GM18907 (cell line): ENCODE measurements at regions not wholly inside any gene's neighbourhood (a gene's known extent, or its start where the extent isn't known, plus 50 kb on each side); places are given as distances from the start of the nearest gene placed in this dataset.
"Not testable (repeated sequence)": the region's sequence is repeated elsewhere in the genome, so short reads cannot be mapped to it uniquely, and the experiment has no call there.

Experiments
- ATAC-seq: cut with Tn5 transposase; IDR thresholded peaks from one replicate; pipeline ENCODE4 v1.9.1; 2021; ENCODE audit warnings: mild to moderate bottlenecking, moderate library complexity; ENCODE audit not compliant: unreplicated experiment

DNA sequence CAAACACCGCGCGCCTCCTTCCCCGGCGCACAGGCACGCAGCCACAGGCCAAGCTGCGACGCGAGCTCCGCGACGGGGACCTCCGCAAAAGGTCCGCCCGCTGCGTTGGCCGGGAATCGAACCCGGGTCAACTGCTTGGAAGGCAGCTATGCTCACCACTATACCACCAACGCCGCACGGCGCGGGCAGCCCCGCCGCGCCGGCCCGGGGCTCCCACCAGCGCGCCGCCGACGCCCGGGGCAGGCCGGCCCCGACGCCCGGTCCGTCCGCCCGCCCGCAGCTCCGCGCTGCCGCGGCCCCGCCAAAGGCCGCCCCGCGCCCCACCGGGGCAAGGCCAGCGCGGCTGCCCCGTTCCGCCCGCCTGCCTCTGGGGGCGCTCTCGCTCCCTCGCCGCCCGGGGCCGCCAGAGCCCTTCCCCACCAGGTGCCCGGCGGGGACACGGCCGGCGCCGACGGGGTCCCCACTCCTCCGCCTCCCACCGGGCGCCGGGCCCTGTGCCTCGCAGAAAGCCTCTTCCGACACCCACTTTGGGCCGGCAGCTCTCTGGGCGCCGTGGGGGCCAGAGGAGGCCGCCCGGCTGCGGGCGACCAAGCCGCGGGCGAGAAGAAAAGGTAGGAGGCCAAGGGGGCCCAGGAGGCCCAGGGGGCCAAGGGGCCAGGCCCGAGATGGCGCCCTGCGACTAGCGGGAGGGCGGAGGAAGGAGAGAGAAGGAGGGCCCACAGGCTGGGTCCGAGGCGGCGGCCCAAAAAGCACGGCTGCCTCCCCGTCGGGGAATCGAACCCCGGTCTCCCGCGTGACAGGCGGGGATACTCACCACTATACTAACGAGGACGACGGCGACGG, 50.2 kb upstream of the FCGR2A start:
- ATAC-seq, result peak; percentile 31

DNA sequence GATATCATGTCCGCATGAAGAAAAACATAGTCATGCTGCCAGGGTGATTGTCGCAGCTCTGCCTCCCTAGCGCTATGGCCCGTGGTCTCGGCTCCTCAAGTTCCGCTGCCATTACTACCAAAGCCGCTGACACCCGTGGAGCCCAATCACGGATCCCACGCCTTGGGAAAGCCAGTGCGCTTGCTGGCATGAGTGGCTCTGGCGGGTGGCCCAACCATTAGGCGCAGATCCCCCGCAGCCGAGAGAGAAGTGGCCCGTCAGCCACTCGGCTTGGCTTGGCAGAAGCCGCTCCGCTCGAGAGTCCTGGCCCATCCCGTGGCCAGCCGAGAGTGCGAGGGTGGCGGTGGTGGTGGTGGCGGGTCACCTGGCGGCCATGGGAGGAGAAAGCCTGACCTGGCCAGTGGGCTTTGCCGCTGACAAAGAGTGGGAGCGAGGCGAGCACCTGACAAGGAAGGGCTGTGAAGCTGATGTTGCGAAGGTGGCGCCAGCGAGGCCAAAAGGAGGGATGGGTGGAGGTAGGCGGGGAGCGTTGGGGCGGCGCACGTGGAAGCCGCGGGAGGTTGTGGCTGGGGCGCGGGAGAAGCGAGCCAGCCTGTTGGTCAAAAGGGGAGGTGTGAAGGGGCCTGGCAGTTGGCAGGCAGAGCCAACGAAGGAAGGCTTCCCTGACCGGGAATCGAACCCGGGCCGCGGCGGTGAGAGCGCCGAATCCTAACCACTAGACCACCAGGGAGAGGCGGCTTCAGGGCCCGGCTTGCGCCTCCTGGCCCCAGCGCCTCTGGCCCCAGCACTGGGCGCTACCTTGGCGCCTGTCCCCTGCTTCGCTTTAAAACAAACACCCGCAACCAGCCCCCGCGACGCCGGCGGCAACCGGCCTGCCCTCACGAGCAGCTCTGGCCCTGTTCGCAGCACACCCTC, 51.0 kb upstream of the FCGR2A start:
- ATAC-seq, result peak; percentile 66

DNA sequence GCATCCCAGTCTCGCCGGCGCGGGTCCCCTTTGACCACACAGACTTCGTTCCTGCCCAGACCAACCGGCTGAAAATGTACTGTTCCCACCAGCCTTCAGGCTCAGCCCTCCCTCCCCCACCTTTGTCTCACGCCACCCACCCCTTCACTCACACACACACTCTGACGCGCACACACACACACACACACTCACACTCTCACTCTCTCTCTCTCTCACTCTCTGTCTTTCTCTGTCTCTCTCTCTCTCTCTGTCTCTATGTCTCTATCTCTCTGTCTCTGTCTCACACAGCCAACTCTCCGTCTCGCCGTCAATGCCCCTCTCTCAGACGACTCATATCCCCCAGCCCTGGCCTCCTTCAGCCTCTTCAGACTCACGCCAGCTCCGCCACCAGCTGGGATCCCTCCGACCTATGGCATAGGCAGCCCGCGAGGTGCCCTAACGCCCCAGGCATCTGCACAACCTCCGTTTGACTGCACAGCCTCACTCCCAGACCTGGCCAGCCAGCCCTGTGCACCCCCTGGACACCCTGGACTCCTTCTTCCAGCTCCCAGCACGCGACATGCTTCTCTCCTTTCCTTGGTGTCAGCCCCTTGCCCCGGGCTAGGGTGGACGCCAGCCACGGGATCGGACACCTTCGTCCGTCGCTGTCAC, 53.4 kb upstream of the FCGR2A start:
- ATAC-seq, result not testable (repeated sequence)

DNA sequence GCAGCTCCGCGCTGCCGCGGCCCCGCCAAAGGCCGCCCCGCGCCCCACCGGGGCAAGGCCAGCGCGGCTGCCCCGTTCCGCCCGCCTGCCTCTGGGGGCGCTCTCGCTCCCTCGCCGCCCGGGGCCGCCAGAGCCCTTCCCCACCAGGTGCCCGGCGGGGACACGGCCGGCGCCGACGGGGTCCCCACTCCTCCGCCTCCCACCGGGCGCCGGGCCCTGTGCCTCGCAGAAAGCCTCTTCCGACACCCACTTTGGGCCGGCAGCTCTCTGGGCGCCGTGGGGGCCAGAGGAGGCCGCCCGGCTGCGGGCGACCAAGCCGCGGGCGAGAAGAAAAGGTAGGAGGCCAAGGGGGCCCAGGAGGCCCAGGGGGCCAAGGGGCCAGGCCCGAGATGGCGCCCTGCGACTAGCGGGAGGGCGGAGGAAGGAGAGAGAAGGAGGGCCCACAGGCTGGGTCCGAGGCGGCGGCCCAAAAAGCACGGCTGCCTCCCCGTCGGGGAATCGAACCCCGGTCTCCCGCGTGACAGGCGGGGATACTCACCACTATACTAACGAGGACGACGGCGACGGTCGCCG, 57.4 kb upstream of the FCGR2A start:
- peak; percentile 24 for ATAC-seq

DNA sequence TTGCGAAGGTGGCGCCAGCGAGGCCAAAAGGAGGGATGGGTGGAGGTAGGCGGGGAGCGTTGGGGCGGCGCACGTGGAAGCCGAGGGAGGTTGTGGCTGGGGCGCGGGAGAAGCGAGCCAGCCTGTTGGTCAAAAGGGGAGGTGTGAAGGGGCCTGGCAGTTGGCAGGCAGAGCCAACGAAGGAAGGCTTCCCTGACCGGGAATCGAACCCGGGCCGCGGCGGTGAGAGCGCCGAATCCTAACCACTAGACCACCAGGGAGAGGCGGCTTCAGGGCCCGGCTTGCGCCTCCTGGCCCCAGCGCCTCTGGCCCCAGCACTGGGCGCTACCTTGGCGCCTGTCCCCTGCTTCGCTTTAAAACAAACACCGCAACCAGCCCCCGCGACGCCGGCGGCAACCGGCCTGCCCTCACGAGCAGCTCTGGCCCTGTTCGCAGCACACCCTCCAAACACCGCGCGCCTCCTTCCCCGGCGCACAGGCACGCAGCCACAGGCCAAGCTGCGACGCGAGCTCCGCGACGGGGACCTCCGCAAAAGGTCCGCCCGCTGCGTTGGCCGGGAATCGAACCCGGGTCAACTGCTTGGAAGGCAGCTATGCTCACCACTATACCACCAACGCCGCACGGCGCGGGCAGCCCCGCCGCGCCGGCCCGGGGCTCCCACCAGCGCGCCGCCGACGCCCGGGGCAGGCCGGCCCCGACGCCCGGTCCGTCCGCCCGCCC, 58.1 kb upstream of the FCGR2A start:
- peak; percentile 67 for ATAC-seq

DNA sequence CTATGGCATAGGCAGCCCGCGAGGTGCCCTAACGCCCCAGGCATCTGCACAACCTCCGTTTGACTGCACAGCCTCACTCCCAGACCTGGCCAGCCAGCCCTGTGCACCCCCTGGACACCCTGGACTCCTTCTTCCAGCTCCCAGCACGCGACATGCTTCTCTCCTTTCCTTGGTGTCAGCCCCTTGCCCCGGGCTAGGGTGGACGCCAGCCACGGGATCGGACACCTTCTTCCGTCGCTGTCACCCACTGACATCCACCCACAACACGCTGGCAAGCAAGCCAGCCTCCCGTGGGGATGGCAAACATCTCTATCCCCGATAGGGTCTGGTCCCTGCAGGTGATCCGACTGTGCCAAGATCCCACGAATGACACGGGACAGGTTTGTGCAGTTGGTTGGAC, 60.5 kb upstream of the FCGR2A start:
- ATAC-seq, result not testable (repeated sequence)

DNA sequence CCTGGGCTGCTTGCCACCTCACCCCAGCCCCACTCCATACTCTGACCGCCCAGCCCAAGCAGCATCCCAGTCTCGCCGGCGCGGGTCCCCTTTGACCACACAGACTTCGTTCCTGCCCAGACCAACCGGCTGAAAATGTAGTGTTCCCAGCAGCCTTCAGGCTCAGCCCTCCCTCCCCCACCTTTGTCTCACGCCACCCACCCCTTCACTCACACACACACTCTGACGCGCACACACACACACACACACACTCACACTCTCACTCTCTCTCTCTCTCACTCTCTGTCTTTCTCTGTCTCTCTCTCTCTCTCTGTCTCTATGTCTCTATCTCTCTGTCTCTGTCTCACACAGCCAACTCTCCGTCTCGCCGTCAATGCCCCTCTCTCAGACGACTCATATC, 61.0 kb upstream of the FCGR2A start:
- not testable (repeated sequence) for ATAC-seq

DNA sequence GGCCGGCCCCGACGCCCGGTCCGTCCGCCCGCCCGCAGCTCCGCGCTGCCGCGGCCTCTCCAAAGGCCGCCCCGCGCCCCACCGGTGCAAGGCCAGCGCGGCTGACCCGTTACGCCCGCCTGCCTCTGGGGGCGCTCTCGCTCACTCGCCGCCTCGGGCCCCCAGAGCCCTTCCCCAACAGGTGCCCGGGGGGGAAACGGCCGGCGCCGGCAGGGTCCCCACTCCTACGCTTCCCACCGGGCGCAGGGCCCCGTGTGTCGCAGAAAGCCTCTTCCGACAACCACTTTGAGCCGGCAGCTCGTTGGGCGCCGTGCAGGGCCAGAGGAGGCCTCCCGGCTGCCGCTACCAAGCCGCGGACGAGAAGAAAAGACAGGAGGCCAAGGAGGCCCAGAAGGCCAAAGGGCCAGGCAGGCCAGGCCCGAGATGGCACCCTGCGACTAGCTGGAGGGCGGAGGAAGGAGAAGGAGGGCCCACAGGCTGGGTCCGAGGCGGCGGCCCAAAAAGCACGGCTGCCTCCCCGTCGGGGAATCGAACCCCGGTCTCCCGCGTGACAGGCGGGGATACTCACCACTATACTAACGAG, 64.9 kb upstream of the FCGR2A start:
- ATAC-seq, result peak; percentile 45

DNA sequence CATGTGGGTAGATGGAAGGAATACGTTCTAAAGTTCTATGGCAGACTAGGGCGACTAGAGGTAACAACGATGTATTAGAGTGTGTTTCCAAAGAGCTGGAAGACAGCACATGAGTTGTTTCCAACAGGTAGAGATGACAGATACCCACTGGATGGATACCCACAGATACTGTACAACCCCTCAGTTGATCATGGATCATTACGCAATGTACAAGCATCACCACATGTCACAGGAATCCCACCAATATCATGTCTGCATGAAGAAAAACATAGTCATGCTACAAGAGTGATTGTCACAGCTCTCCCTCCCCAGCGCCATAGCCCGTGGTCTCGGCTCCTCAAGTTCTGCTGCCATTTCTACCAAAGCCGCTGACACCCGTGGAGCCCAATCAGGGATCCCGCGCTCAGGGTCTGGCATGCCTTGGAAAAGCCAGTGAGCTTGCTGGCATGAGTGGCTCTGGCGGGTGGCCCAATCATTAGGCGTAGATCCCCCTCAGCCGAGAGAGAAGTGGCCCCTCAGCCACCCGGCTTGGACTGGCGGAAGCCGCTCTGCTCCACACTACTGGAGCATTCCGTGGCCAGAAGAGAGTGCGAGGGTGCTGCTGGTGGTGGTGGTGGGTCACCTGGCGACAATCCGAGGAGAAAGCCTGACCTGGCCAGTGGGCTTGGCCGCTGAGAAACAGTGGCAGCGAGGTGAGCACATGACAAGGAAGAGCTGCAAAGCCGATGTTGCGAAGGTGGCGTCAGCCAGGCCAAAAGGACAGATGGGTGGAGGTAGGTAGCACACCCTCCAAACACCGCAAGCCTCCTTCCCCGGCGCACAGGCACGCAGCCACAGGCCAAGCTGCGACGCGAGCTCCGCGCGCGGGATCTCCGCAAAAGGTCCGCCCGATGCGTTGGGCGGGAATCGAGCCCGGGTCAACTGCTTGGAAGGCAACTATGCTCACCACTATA, 65.7 kb upstream of the FCGR2A start:
- no peak for ATAC-seq

DNA sequence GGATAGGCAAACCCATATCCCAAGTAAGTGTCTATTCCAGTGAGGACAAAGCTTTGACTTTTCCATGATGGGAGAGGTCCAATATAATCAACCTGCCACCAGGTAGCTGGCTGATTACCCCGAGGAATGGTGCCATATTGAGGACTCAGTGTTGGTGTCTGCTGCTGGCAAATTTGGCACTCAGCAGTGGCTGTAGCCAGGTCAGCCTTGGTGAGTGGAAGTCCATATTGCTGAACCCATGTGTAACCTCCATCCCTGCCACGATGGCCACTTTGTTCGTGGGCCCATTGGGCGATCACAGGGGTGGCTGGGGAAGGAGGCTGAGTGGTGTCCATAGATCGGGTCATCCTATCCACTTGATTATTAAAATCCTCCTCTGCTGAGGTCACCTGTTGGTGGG, 65.5 kb upstream of the CFAP126 start:
- ATAC-seq, result not testable (repeated sequence)

DNA sequence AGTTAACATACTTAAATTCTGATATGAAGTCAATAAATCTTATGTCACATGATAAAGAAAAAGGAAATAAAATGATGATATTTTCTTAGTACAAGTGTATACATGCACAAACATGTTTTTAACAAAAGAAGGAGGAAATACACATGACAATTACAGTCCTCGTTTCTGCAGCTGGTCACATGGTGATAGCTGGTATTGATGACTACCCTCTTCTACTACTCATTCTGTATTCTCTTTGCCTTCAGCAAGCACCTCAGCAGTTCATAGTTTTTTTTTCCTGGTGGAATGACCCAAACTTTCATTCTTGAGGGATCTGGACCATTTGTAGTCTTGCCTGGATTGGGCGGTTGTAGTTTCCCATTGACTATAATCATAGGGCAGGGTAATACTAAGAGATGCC, 64.4 kb upstream of the CFAP126 start:
- ATAC-seq, result no peak

DNA sequence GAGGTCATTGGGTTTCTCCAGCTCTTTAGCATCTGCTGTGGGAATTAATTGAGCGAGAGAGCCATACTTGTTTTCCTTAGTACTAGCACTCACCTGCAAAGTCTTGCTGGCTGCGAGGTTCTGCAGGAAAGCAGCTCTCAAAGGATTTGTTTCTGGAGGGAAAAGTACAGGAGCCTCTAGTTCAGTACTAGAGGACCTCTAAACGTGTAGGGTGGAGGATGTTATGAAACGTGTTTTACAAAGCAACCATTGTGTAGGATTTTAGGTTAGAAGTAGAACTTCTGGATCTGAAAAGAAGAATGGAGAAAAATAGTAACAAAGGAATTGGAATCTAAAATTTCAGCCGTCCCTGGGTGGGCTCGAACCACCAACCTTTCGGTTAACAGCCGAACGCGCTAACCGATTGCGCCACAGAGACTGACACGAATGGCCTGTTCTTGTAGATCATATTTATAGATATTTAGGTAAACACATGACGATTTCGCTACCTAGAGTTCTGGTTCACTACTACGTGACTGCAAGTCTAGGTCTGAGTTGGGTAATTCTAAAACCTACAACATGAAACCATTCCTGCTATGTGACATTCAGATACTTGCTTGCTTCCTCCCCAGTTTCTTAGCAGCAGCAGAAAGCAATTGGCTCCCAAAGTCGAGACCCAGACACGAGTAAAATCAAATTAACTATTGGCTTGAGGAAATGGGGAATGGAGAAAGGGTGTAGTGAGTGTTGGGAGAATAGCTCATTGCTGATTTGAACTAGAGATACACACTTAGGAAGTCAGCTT, 60.2 kb upstream of the CFAP126 start:
- ATAC-seq, result no peak

DNA sequence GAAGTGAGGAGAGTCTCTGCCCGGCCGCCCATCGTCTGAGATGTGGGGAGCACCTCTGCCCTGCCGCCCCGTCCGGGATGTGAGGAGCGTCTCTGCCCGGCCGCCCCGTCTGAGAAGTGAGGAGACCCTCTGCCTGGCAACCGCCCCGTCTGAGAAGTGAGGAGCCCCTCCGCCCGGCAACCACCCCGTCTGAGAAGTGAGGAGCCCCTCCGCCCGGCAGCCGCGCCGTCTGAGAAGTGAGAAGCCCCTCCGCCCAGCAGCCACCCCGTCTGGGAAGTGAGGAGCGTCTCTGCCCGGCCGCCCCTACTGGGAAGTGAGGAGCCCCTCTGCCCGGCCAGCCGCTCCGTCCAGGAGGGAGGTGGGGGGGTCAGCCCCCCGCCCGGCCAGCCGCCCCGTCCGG, 55.2 kb upstream of the CFAP126 start:
- ATAC-seq, result not testable (repeated sequence)

DNA sequence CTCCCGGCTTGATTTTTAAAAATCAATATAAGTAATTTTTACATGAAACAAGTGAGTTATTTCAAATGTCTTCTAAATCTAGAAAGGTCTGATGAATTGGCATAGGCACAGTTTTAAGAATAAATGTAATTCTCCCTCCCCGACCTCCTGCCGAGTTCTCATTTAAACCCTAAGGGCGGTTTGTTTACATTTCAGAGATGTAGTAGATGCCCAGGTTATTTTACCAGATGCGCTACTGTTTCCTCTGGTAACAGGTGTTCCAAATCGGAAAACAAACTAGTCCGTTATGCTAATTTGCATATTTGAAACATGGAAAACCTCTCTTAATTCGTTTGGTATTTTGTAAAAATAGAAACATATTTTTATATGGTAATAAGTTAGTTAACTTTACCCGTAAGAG, 53.8 kb upstream of the CFAP126 start:
- no peak for ATAC-seq

DNA sequence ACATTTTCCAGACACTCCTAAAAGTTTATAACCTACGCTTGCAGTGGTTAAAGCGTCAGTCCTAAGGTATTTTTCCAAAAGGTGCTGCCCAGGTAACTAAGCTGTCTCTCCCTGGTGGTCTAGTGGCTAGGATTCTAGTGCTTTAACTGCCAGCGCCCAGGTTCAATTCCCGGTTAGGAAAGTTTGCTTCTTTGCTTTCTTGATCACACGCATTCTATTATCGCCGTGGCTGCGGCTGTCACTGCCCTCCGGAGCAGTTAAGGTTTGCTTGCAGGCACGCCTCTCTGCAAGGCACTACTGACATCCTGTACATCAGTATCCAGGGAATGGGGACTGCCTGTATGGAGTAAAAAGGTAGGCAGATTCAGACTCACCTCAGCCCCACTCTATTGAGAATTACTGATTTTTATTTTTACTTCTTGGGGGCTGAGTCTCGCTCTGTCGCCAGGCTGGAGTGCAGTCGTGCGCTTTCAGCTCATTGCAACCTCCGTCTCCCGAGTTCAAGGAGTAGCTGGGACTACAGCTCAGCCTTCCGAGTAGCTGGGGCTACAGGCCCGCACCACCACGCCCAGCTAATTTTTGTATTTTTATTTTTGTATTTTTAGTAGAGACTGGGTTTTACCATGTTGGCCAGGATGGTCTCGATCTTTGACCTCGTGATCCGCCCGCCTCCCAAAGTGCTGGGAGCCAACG, 53.2 kb upstream of the CFAP126 start:
- ATAC-seq, result no peak

DNA sequence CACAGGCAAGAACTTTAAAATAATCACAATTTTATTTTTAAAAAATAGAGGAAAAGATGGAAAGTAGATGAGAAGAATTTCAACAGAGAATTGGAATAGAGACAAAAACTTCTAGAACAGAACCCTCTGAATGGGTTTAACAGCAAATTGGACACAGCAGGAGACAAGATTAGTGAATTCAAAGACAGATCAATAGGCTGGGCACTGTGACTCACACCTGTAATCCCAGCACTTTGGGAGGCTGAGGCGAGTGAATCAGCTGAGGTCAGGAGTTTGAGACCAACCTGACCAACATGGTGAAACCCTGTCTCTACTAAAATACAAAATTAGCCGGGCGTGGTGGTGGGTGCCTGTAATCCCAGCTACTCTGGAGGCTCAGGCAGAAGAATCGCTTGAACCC, 49.9 kb upstream of the CFAP126 start:
- ATAC-seq, result not testable (repeated sequence)
